Ishikawa (cell line): ENCODE measurements at regions not wholly inside any gene's neighbourhood (a gene's known extent, or its start where the extent isn't known, plus 50 kb on each side); places are given as distances from the start of the nearest gene placed in this dataset.

Source experiments
- CEBPB ChIP-seq: IDR thresholded peaks from 2 replicates; pipeline ENCODE4 v1.6.1; 2012
- CREB1 ChIP-seq: IDR thresholded peaks from 2 replicates; pipeline ENCODE4 v1.6.1; 2012; ENCODE audit warnings: low read depth
- EGR1 ChIP-seq: IDR thresholded peaks from 2 replicates; pipeline ENCODE4 v1.6.1; 2012
- EP300 ChIP-seq: IDR thresholded peaks from 2 replicates; pipeline ENCODE4 v1.6.1; 2012; ENCODE audit warnings: borderline replicate concordance
- FOXM1 ChIP-seq: IDR thresholded peaks from 2 replicates; pipeline ENCODE4 v1.6.1; 2012; ENCODE audit warnings: low read depth, borderline replicate concordance
- MAX ChIP-seq: IDR thresholded peaks from 2 replicates; pipeline ENCODE4 v1.6.1; 2012
- RAD21 ChIP-seq: IDR thresholded peaks from 2 replicates; pipeline ENCODE4 v1.6.1; 2012; ENCODE audit warnings: low read depth
- REST ChIP-seq: IDR thresholded peaks from 2 replicates; pipeline ENCODE4 v1.6.1; 2012; ENCODE audit warnings: low read depth, mild to moderate bottlenecking
- TAF1 ChIP-seq: IDR thresholded peaks from 2 replicates; pipeline ENCODE4 v1.6.1; 2012; ENCODE audit warnings: low read depth, mild to moderate bottlenecking
- TCF12 ChIP-seq: IDR thresholded peaks from 2 replicates; pipeline ENCODE4 v1.6.1; 2012; ENCODE audit warnings: low read depth
- TEAD4 ChIP-seq: IDR thresholded peaks from 2 replicates; pipeline ENCODE4 v1.6.1; 2012
- USF1 ChIP-seq: IDR thresholded peaks from 2 replicates; pipeline ENCODE4 v1.6.1; 2012
- YY1 ChIP-seq: IDR thresholded peaks from 2 replicates; pipeline ENCODE4 v1.6.1; 2012; ENCODE audit warnings: low read depth
- ZBTB7A ChIP-seq: IDR thresholded peaks from 2 replicates; pipeline ENCODE4 v1.6.1; 2012; ENCODE audit warnings: low read depth

GRCh38 chr18:39801848-39802247, 2153.2 kb upstream of the PIK3C3 start:
- no peak for TF ChIP-seq MAX
- TF ChIP-seq RAD21, result no peak
- TF ChIP-seq EP300, result no peak
- no peak for TF ChIP-seq USF1
- no peak for TF ChIP-seq REST
- no peak for TF ChIP-seq YY1
- TF ChIP-seq CREB1, result no peak
- no peak for TF ChIP-seq TAF1
- TF ChIP-seq TEAD4, result no peak
- TF ChIP-seq CEBPB, result no peak
- TF ChIP-seq EGR1, result no peak
- TF ChIP-seq TCF12, result no peak
- no peak for TF ChIP-seq FOXM1
- no peak for TF ChIP-seq ZBTB7A
